Stimulated activated CD8-positive, alpha-beta memory T cell treated with anti-CD3 and anti-CD28 coated beads, Interleukin-4, amount 100 ng/mL, for 48 hours (primary cell): ENCODE measurements at regions not wholly inside any gene's neighbourhood (a gene's known extent, or its start where the extent isn't known, plus 50 kb on each side); places are given as distances from the start of the nearest gene placed in this dataset.

ENCODE experiments used
- DNase-seq: peaks from one replicate; pipeline ENCODE4 v3.0.0-alpha.2; 2020

DNA sequence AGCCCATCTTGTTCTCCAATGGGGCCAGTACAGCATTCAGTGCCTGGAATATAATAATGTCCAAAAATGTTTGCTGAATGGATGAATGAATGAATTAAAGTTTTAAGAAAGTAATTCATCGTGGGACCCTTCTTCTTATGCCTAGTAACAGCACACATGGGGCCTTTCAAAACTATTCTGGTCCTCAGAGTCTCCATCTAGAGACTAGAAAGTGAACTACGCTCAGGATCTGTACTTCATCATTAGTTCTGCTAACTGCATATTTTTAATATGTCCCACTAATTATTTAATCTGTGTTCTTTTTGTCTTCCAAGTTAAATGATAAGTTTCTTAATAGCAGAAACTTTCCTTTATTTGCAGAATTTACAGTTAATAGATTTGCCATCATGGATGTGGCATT lies 172.5 kb downstream of the SMAD2 start:
- DNase-seq: no peak

DNA sequence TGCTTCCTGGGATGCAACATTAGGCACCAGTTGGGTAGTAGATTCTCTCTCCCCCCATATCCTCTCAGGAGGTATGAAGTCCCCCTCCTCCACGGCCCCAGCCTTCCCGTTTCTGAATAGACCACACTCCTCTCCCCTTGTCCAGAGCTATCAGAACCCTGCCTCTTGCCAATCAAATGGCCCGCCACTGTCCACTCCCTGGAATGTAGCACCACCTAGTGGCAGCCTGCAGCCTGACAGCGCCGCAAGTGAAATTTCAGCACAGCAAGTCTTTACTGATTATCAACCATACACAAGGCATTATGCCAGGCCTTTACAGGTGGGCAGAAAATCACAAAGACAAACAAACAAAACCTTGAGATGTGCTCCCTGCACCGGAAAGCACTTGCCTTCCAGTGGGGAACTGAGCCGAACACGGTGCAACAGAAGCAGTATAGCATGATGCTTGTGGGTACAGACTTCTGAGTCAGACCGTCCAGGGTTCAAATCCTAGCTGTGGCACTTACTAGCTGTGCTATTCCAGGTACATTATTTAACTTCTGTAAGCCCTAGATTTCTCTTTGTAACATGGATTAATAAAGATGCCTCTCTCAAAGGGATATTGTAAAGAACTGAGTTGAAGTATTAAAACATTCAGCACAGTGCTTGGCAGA lies 174.0 kb downstream of the SMAD2 start:
- DNase-seq: peak; percentile 80

DNA sequence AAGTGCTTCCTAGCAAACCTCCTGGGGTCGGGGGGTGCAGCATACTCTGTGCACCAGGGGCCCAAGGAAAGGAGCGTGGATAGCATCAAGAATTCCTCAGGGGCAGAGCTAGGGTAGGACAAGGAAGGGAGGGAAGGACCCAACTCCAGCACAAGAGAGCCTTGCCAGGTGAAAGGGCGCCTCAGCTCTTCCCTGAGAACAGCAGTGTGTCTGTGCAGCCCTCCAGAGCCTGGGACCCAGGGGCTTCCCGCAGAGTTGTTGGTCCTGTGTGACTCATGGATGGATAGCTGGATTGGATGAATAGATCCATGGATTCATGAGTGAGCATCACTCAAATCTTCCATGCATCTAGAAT lies 175.4 kb downstream of the SMAD2 start:
- no peak for DNase-seq

DNA sequence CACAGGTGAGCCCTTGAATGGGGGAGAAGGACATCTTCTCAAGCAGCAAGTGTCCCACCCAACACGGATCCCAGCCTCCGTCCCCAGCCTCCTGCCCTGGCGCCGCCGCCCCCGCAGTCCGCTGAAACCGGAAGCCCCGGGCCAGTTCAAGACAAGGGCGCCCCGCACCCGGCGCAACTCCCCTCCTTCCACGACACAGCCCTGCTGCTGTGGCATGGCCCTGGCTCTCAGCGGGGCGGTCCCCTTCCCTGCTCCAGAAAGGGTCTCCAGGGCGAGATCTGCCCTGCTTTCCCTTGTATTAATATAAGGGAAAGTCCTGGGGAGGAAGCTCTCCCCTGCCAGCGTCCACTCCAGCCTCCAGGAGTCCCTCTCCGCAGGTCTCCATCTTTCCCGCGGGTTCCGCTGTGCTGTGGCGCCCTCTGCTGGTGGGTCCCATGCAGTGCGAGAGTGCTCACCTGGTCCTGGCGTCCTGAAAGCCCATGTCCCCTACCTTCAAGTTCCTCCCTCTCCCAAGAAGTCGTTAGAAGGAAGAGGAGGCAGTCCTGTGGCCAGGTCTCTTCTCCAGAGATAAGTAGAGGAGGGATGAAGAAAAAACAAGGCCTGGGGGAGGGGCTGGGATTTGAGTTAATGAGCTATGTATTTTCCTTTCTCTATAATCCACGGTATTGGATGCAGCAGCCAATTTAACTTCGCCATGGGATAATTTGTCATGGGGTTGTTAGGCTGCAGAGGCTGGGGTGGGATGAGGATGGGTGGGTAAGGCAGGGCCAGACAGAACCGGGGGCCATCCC lies 176.0 kb downstream of the SMAD2 start:
- DNase-seq: peak; percentile 86

DNA sequence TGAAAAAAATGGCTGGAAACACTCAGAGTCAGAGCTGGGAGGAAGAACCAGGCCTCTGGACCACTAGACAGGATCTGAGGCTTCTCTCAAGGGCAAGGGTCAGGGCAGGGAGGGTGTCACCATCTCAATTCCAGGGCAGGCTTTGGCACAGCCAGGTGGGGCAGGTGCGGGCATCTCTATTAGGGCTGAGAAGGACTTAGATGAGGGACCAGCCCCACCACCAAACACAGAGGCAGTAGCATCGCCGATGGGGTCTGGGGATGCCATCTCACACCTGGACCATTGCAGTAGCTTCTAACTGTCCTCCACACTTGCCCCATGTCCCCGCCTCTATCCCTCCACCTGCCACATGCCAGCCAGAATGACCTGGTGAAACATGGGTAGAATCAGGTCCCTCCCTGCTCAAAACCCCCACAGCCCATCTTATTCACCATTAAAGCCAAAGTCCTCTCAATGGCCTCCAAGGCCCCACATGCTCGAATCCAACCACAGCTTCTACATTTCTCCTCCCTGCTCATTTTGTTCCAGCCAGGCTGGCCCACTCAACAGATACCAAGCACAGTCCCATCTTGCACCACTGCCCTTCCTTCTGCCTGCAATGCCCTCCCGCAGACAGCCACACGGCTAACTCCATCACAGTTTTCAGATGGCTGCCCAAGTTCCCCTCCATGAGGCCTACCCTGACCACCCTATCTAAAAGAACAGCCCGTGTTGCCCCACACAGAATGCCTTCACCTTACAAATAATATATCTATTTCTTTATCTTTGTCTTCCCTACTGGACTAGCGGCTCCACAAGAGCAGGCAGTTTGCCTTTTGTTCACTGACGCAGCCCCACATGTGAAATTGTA lies 177.4 kb downstream of the SMAD2 start:
- DNase-seq: no peak

DNA sequence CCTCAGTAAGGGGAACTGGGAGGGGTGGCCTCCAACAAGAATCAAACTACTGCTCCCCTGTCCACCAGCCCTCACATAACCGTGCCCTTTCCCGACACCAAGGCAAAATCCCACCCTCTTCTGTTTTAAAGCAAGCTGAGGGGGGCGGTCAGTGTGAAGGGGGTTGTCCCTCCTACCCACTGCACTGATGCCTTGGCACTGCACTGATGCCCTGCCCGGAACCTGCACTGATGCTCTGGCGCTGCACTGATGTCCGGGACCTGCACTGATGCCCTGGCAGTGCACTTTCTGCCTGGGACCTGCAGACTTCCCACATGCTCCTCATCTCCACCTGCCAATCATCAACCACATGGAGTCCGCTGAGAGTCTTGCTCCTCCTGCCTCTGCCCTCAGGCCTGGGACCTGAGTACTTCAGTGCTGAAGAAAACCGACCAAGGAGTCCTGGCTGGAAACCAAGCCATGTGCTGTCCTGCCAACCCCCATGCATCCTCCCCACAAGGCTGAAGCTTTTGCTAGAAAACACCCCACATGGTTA lies 179.5 kb downstream of the SMAD2 start:
- DNase-seq: no peak

DNA sequence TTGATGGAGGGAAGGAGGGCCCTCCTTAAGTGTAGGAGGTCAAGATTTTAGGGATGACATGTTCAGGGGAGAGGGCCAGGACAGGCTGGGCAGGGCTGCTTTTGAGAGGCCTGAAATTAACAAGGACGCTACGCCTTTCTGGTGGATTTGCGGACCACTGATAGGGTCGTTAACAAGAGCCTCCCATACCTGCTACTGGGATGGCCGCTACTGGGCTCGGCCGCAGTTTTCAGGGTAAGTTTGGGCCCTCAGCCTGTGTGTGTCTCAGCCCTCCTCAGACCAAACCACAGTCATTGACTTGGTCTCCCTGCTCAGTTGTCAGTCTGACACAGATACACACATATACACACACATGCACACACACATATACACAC lies 180.9 kb downstream of the SMAD2 start:
- DNase-seq: no peak

DNA sequence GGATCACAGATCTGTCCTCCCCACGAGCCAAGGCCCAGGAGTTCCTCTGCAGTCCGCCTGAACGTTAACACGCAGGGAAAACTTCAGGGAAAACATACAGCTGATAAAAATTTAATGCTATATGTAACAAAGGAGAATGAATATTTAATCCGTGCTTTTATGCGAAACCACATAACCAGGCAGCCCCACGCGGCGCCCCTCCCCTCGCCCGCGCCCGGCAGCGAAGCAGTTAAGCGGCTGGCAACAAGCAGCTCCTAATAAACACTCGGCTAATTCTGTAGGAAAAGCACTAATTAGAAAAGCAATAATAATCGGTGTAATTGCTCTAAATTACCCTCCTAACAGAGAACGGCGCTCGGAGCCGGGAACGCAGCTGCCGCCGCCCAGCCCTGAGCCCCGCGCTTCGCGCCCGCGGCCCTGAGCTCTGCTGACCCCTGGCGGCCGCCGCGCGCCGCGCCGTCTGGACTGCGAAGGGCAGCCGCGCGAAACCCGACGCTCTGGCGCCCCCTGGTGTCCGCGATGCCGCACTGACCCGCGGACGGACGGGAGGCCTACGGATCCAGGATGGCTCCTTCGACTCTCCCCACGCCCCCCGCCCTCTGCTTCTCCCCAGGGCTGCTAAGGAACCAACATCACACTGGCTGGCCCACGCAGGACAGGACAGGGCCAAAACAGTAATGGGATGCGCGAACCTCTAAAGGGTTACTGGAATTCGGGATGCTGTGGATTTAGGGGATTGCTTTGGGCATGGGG lies 181.4 kb downstream of the SMAD2 start:
- peak; percentile 90 for DNase-seq

DNA sequence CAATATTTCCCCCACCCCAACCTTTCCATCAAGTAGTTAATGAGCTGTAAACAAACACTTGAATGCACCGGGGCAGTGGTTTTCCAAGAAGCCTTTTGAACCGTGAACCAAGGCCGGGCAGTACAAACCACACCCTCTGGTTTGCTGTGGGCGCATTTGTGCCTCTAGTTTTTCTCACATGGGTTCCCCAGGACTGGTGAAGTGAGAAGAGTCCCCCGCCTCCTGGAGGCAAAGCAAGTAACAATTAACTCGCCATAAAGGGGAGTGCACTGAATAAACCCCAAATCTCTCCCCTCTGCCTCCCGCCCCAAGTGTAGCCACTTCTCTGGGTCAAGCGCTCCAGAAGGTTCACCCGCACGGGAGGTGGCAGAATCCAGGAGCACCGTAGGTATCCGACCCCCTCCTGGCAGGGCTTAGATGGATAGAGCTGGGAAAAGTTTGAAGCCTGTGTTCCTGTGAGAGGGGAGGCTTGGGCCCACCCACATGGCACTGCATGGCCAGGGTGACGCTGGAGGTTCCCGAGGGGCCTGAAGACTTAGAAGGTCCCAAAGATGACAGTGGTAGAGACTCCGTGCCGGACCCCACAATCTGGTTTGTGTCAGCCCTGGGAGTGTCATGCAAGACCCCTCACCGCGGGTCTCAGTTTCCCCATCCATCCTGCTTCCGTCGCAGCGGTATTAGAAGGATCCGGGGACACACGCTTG lies 182.2 kb downstream of the SMAD2 start:
- DNase-seq: no peak

DNA sequence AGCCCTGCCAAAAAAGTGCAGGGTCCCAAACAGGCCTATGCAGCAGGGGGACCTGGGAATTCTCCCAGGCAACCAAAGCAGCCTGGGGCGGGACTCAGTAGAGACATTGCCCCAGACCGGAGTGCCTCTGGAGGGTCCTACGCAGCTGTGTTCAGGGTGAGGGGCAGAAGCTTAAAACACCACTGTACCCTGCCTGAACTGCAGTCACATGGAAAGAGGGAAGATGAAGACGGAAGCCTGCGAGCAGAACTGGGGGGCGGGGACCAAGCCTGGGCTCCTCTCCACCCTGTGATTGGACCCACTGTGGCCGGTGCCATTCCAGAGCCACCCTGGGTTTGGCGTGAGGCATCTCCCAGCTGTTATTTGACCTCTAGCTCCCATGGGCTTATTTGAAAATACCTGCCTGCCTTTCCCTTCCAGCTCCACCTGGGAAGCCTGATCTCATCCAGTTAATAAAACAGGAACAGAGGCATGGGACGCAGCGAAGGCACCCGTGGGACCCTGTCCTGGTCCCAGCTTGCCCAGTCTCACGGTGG lies 183.1 kb downstream of the SMAD2 start:
- DNase-seq: no peak

DNA sequence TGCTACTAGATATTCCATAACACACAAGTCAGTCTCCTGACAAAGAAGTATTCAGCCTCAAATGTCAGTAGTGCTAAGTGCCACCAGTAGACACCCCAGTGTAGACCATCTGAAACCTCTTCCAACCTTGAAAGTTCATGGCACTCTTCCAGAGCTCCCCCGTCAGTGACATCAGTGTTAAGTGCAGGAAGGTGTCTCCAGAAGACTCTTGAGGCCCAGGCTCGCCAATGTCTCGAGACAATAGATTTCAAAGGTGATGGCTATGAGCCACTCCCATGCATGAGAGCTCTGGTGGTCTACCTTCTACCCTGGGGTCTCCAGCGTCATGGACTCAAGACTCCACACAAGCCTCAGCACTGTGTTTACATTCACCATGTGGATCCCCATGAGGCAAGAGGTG lies 183.8 kb downstream of the SMAD2 start:
- DNase-seq: no peak

DNA sequence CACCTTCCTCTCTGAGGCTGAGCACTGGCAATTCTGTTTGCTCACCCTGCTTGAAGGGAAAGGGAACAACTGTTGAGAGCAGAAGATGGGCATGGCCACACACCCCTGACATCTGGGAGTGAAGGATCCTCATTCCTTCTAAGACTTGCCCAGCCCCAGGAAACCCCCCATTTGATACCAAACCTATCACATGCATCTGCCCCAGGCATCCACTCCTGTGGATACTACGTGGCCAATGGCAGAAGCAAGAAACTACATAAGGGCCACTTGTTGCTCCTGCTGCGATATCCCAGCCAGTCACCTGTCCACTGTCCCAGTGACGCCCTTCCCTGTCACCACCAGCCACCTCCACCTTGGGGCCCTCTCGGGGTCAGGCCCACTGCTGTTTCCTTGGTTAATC lies 185.2 kb downstream of the SMAD2 start:
- DNase-seq: no peak

DNA sequence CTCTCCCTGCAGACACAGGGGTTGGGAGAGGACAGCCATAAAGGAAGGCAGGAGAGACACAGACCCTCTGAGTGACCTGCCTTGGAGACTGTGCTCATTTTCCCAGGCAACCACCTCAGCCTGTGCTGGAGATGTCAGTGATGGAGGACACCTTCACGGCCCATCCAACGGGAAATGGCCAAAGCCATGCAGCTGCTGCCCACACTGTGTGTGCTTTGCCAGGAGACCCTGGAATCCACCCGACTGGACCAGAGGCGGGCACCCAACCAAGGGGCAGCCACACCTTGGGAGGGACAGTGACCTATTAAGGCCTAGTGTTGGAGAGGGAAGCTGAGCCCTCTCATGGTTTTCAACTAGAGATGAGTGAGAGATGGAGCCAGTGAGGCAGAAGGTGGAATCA lies 192.5 kb downstream of the SMAD2 start:
- DNase-seq: no peak

DNA sequence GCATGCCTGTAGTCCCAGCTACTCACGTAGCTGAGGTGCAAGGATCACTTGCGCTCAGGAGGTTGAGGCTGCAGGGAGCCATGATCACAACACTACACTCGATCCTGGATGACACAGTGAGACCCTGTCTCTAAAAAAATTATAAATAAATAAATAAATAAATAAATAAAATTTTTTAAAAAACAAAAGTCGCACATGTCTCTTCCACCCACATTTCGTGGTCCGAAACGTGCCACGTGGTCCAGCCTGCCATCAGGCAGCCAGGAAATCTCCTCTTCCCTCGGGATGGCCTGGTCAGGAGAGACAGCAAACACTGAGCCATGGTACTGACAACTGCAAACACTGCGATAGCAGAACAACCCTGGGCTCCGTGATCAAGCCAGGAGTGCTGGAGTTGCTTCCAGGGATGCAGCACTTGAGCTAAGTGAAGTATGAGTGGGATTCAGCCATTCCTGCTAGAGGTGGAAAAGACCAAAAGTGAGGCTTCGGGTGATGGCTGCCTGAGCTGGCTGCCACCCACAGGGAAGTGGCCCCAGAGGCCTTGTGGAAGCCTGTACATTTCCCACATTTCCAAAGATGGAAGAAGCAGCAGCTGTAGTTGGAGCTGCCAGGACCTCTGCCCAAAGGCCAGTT lies 193.1 kb downstream of the SMAD2 start:
- no peak for DNase-seq

DNA sequence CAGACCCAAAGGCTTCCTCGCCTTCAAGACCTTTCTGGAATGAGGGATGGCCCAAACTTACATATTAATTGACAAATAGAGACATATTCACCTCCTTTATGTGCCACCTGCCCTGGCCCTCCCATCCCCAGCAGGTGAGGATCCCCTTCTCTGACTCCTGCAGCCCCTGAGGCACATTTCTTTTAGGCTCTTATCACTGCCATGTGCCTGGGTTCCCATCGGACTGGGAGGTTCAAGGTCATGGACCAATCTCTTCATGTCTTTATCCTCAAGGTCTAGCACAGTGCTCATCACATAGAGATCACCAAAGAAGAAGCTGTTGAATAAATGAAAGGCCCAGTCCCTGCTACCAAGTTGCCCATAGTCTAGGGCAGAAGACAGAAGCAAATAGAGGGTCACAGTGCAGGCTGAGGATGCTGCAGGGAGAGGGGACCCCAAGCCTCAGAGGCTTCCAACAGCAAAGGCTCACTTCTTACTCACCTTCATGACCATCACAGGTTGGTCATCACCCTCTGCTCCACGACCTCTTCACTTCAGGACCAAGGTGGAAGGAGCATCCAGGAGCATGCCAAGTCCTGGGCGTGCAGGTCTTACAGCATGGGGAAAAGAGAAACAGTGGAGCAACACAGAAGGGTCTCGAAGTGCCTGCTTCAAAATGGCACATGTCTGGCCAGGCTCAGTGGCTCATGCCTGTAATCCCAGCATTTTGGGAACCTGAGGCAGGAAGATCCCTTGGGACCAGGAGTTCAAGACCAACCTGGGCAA lies 193.9 kb downstream of the SMAD2 start:
- no peak for DNase-seq

DNA sequence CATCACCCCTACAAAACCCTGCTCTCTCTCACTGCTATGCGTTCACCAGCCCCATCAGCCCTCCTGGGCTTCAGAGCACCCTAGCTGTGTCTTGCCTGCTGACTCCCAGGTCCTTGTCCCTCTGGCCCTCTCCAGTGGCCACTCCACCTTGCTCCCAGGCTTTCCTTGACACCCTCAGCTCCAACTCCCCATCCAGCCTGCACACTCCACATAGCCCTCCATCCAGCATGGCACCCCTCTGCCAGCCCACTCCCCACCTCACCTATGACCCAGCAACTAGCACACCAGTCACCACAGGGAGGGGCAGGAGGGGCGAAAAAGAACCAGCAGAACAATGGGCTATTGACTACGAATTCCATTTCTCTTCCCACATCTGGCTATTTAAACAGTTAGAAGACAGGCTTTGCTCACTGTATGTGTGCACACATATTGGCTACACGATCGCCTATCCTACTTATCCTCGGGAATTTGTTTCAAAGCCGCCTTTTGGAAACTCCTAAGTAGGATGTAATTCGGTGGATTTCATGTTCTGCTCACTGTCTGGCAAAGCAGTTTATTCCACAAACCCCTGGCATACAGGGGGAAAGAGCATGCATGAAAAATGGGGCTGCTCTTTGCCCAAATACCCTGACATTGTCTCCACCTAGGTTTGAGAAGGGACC lies 195.3 kb downstream of the SMAD2 start:
- peak; percentile 1 for DNase-seq

DNA sequence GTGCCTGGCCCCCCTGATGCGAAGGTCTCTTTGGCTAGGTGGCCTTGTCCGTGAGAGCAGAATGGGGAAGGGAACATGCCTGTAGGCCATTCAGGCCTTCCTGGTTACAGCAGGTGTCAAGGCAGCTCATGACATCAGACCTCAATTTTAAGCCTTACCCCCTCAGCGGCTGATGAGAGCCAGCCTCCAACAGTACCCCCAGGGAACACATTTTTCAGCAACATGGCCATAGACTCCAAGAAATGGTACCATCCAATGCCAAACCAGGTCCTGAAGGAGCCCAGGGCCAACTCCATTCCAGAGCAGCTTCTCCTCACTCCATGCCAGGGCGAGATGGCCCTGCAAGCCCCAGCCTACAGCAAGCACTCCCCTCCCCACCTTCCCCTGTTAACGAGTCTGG lies 199.2 kb downstream of the SMAD2 start:
- no peak for DNase-seq

DNA sequence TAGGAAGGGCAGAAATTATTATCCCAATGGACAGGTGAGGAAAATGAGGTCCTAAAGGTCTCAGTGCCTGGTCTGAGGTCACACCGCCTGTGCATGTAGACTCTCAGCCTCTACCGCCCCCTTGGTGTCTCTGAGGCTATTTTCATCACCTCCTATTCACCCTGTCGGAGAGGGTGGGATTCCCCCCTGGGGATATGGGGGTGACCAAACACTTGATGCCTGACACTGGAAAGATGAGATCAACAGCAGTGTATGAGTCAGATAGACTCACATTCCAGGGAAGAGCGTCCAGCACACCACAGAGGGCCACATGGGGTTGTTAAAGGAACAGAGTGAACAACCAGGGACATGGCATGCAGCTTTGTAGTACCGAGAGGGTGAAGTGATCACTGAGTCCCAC lies 199.7 kb downstream of the SMAD2 start:
- DNase-seq: no peak

DNA sequence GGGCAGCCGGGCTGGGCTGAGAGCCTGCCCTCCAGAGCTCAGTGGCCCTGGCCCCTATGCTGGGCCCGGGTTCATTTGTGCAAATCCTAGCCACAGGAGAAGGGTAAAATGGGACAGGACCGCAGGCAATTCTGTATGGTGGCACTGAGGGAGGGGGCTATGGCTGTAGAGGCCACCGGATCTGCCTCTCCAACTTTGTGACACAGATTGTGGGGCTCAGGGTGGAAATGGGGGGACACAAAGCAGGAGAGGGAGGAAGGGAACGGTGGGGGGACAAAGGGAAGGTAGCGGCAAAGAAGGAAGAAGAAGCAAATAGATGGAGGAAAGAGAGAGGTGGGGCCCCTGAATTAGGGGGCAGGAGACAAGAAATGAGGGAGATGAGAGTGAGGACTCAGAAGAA lies 201.1 kb downstream of the SMAD2 start:
- peak; percentile 4 for DNase-seq

DNA sequence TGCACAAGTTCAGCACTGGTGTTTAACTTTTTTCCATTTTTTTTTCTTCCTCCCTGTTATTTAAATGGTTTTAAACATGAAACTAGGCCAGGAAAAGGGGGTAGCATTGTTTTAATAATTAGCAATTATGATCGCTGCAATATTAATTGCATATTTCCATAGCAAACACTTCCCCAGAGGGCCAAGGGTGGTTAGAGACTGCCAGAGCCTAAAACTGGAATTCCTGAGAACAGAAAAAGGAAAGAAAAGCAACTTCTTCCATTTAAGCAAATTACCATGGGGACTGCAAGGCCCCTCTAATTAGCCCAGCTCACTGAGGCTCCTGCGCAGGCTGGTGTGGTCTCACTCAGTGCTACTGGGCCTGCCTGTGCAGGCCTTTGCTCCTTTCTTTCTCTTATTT lies 201.5 kb downstream of the SMAD2 start:
- no peak for DNase-seq
